HepG2 (cell line): ENCODE measurements at regions not wholly inside any gene's neighbourhood (a gene's known extent, or its start where the extent isn't known, plus 50 kb on each side); places are given as distances from the start of the nearest gene placed in this dataset.

Source experiments
- CTCF ChIP-seq: sonication (generic); formaldehyde crosslinking; IDR thresholded peaks from 2 replicates; pipeline ENCODE4 v1.5.0; 2020; ENCODE audit warnings: mild to moderate bottlenecking, missing genetic modification reagents, moderate library complexity
- HNRNPL ChIP-seq: fragments of 200-400 bp; formaldehyde crosslinking; IDR thresholded peaks from 2 replicates; pipeline ENCODE4 v1.6.1; 2017; ENCODE audit warnings: mild to moderate bottlenecking, low read depth, low read length
- NKX3-1 ChIP-seq: sonication (generic); formaldehyde crosslinking; IDR thresholded peaks from 2 replicates; pipeline ENCODE4 v1.5.0; 2020; ENCODE audit warnings: missing genetic modification reagents
- SMC3 ChIP-seq: IDR thresholded peaks from 2 replicates; pipeline ENCODE4 v1.6.1; 2011; ENCODE audit warnings: low read length, improper control_type of control experiment
- ZNF776 ChIP-seq: sonication (generic); formaldehyde crosslinking; IDR thresholded peaks from 2 replicates; pipeline ENCODE4 v1.4.0; 2020; ENCODE audit warnings: mild to moderate bottlenecking, missing genetic modification reagents
- ZNF777 ChIP-seq: sonication (generic); formaldehyde crosslinking; IDR thresholded peaks from 2 replicates; pipeline ENCODE4 v1.4.0; 2020; ENCODE audit warnings: missing genetic modification reagents

DNA sequence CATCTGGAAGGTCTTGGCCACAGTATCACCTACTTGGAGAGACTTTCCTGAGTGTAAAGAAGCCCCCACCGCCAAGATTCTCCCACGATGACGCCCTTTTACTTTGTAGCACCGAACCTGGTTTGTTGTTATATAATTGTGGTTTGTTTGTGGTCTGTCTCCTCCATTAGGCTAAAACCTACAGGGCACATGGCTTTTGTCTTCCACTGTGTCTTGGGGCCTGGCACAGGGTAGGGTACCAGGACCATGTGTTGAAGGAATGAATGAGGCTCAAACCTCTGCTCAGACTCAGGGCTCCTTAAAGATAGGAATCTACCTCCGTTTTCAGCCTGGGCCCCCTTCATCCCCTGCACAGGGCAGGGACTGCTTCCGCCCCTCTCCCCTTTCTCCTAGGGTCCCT, 59.4 kb upstream of the CCDC167 start:
- TF ChIP-seq HNRNPL: no peak
- no peak for TF ChIP-seq NKX3-1 (CRISPR knock-in tag)
- no peak for TF ChIP-seq ZNF777 (CRISPR knock-in tag)
- no peak for TF ChIP-seq ZNF776 (CRISPR knock-in tag)
- no peak for TF ChIP-seq CTCF (CRISPR knock-in tag)
- TF ChIP-seq SMC3: no peak
